ENCODE measurements at regions not wholly inside any gene's neighbourhood (a gene's known extent, or its start where the extent isn't known, plus 50 kb on each side); places are given as distances from the start of the nearest gene placed in this dataset.

DNA sequence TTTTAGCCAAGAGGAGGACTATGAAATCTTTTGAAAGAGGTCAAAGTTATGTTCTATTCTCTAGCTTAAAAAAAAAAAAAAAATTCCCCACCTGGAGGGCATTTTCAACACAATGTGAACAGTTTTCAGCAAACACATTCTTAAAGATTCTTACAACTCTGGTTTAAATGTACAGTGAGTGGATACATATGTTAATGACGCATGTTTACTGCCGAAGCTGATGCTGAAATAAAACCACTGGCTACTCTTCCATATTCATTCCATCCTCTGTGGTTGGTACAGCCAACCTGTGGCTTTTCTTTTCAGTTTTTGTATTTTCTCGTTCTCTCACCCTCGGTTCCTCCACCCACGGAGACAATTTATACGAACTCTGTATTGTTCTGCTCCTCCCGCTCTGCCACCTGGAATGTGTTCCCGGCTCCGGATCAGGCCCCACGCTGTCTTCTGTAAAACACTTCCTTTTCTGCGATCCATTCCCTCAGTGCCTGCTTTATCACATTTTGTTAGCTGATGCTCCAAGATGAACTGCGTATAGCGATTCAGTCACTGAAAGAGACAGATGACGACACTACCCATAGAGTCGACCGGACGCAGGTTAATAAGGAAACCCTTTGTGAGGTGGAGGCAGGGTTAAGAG is 466.4 kb upstream of the ARGLU1 start:
- TF ChIP-seq, protein P1, sequence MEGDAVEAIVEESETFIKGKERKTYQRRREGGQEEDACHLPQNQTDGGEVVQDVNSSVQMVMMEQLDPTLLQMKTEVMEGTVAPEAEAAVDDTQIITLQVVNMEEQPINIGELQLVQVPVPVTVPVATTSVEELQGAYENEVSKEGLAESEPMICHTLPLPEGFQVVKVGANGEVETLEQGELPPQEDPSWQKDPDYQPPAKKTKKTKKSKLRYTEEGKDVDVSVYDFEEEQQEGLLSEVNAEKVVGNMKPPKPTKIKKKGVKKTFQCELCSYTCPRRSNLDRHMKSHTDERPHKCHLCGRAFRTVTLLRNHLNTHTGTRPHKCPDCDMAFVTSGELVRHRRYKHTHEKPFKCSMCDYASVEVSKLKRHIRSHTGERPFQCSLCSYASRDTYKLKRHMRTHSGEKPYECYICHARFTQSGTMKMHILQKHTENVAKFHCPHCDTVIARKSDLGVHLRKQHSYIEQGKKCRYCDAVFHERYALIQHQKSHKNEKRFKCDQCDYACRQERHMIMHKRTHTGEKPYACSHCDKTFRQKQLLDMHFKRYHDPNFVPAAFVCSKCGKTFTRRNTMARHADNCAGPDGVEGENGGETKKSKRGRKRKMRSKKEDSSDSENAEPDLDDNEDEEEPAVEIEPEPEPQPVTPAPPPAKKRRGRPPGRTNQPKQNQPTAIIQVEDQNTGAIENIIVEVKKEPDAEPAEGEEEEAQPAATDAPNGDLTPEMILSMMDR (IDR thresholded peaks at IDR 0.05 in 2 of 3, conservative IDR thresholded peaks at IDR 0.05 in 1 of 3; ENCODE audit: borderline replicate concordance in 1 of 3, insufficient read depth in 1 of 3, low read depth in 2 of 3, low read length in 2 of 3), result no peak
- no peak for TF ChIP-seq JUND (IDR thresholded peaks at IDR 0.05)
- no peak for TF ChIP-seq POLR2A (IDR thresholded peaks at IDR 0.05; ENCODE audit: borderline replicate concordance, extremely low read depth, insufficient read depth, insufficient read length)
- no peak for TF ChIP-seq CEBPB (IDR thresholded peaks at IDR 0.05; ENCODE audit: low read depth)
- no peak for TF ChIP-seq CBX3 (IDR thresholded peaks at IDR 0.05; ENCODE audit: low read depth)
- no peak for TF ChIP-seq MAX (IDR thresholded peaks at IDR 0.05)
- TF ChIP-seq RAD21 (IDR thresholded peaks at IDR 0.05; ENCODE audit: low read depth), result no peak
- TF ChIP-seq REST (IDR thresholded peaks at IDR 0.05; ENCODE audit: low read depth), result no peak
- TF ChIP-seq EZH2phosphoT487 (IDR thresholded peaks at IDR 0.05; ENCODE audit: borderline replicate concordance), result no peak
